ENCODE measurements at regions not wholly inside any gene's neighbourhood (a gene's known extent, or its start where the extent isn't known, plus 50 kb on each side); places are given as distances from the start of the nearest gene placed in this dataset.
"Not testable (repeated sequence)": the region's sequence is repeated elsewhere in the genome, so short reads cannot be mapped to it uniquely, and the experiment has no call there.

DNA sequence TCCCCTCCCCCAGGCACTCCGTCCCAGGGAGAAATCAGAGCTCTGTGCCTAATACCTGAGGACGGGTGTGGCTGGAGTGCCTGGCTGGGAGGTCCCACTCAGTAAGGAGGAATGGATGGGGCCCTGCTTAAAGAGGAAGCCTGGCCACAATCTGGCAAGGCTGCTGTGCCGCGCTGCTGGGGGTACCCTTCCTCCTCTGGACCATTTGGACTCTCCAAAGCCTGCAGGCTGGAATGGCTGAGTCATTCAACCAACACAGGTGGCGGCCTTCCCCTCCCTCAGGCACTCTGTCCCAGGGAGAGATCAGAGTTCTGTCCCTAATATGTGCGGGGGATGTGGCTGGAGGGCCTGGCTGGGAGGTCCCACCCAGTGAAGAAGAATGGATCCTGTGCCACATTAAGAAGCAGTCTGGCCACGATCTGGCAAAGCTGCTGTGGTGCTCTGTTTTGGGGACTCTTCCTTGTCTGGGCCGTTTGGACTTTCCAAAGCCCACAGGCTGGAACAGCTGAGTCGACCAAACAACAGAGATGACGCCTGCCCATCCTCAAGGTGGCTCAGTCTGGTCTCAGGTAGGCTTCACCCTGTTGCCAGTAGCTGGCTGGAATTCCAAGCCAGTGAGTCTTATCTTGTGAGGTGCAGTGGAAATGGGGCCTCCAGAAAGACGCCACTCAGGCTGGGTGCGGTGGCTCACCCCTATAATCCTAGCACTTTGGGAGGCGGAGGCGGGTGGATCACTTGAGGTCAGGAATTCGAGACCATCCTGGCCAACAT lies 127.3 kb upstream of the HUWE1 start:
- TF ChIP-seq, protein P1, sequence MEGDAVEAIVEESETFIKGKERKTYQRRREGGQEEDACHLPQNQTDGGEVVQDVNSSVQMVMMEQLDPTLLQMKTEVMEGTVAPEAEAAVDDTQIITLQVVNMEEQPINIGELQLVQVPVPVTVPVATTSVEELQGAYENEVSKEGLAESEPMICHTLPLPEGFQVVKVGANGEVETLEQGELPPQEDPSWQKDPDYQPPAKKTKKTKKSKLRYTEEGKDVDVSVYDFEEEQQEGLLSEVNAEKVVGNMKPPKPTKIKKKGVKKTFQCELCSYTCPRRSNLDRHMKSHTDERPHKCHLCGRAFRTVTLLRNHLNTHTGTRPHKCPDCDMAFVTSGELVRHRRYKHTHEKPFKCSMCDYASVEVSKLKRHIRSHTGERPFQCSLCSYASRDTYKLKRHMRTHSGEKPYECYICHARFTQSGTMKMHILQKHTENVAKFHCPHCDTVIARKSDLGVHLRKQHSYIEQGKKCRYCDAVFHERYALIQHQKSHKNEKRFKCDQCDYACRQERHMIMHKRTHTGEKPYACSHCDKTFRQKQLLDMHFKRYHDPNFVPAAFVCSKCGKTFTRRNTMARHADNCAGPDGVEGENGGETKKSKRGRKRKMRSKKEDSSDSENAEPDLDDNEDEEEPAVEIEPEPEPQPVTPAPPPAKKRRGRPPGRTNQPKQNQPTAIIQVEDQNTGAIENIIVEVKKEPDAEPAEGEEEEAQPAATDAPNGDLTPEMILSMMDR (conservative IDR thresholded peaks at IDR 0.05; ENCODE audit: low read depth, low read length): no peak
- no peak for DNase-seq (ENCODE audit: low read depth)
- H3K4me3 ChIP-seq (ENCODE audit: low read depth, low read length): no peak overlapping the region

GRCh38 chrX:53798281-53798680 lies 111.8 kb upstream of the HUWE1 start:
- no peak for DNase-seq (ENCODE audit: low read depth)
- no peak overlapping the region for H3K4me3 ChIP-seq (ENCODE audit: low read depth, low read length)
- TF ChIP-seq, protein P1 (conservative IDR thresholded peaks at IDR 0.05; ENCODE audit: low read depth, low read length): no peak

DNA sequence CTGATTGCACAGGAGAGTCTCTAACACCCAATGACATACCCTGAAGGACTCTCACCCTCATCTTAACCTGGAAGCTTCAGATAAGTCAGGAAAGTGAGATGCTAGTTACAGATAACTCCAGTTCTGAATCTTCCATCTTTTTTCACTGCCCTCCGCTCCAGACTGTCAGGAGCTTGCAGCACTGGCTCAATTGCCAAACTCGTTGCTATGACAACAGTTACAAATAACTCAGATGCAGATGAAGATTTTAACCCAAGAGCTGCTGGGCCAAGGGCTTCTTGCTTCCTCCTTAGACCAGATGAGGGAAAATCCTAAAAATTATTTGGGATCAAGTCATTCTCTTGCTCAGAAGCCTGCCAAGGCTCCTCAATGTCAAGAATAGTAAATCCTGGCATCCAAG lies 109.1 kb upstream of the HUWE1 start:
- no peak overlapping the region for H3K4me3 ChIP-seq (ENCODE audit: low read depth, low read length)
- TF ChIP-seq, protein P1 (conservative IDR thresholded peaks at IDR 0.05; ENCODE audit: low read depth, low read length): no peak
- DNase-seq (ENCODE audit: low read depth): no peak

DNA sequence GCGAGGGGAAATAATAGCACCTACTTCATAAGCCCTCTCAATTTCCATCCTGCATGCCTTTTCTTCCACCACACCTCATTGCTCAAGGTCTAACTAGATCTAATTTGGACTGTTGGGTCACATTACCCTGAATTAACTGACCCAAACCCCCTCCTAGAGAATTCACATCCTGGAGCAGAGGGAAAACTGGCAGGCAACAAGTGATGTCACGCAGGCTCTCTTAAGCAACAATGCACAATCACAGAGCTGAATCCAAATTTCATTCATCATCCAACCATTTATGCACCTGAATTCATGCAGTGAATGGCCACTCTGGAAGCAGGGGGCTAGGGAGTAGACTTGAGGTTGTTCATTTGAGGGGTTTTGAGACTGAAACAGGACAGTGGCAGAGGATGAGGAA lies 107.7 kb upstream of the HUWE1 start:
- no peak overlapping the region for H3K4me3 ChIP-seq (ENCODE audit: low read depth, low read length)
- DNase-seq (ENCODE audit: low read depth): no peak
- TF ChIP-seq, protein P1 (conservative IDR thresholded peaks at IDR 0.05; ENCODE audit: low read depth, low read length): no peak

- TF ChIP-seq, protein P1 (conservative IDR thresholded peaks at IDR 0.05; ENCODE audit: low read depth, low read length): no peak
- no peak for DNase-seq (ENCODE audit: low read depth)
- H3K4me3 ChIP-seq (ENCODE audit: low read depth, low read length): no peak overlapping the region
Measured at GRCh38 chrX:53768865-53769264, 82.3 kb upstream of the HUWE1 start.

- no peak overlapping the region for H3K4me3 ChIP-seq (ENCODE audit: low read depth, low read length)
- DNase-seq (ENCODE audit: low read depth): no peak
- TF ChIP-seq, protein P1 (conservative IDR thresholded peaks at IDR 0.05; ENCODE audit: low read depth, low read length): no peak
Measured at GRCh38 chrX:53768451-53768850, 81.9 kb upstream of the HUWE1 start.

DNA sequence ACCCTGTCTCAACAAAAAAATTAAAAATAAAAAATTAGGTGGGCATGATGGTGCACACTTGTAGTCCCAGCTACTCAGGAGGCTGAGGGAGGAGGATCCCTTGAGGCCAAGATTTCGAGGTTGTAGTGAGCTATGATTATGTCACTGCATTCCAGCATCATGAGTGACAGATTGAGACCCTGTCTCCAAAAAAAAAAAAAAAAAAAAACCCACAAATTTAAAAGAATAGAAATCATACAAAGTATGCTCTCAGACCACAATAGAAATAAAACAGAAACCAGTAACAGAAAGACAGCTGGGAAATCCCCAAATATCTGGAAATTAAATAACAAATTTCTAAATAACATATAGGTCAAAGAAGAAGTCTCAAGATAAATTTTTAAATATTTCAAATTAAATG lies 81.0 kb upstream of the HUWE1 start:
- no peak overlapping the region for H3K4me3 ChIP-seq (ENCODE audit: low read depth, low read length)
- TF ChIP-seq, protein P1 (conservative IDR thresholded peaks at IDR 0.05; ENCODE audit: low read depth, low read length): no peak
- DNase-seq (ENCODE audit: low read depth): no peak

DNA sequence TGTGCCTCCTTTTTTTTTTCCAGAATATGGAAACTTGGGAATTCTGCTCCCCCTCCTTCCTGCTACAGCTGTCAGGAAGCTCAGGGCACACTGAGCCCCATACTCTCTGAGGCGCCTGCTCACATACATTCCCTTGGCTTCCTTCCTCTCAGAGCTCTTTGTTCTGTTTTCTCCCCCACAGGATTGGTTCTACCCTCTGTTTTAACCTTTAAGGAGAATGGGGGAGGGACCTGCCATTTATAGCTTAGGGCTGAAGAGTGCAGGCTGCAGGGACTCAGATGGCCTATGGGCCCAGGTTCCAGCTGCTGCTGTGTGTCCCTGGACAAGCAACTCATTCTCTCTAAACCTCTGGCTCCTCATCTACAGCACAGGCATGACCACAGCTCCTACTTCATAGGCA lies 70.7 kb upstream of the HUWE1 start:
- H3K4me3 ChIP-seq (ENCODE audit: low read depth, low read length); DNase-seq (ENCODE audit: low read depth): not testable (repeated sequence)
